ENCODE measurements at regions not wholly inside any gene's neighbourhood (a gene's known extent, or its start where the extent isn't known, plus 50 kb on each side); places are given as distances from the start of the nearest gene placed in this dataset.

- TF ChIP-seq, protein P1, sequence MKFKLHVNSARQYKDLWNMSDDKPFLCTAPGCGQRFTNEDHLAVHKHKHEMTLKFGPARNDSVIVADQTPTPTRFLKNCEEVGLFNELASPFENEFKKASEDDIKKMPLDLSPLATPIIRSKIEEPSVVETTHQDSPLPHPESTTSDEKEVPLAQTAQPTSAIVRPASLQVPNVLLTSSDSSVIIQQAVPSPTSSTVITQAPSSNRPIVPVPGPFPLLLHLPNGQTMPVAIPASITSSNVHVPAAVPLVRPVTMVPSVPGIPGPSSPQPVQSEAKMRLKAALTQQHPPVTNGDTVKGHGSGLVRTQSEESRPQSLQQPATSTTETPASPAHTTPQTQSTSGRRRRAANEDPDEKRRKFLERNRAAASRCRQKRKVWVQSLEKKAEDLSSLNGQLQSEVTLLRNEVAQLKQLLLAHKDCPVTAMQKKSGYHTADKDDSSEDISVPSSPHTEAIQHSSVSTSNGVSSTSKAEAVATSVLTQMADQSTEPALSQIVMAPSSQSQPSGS (CRISPR knock-in tag; IDR thresholded peaks at IDR 0.05) = no peak
- TF ChIP-seq HOXA3 (CRISPR knock-in tag; IDR thresholded peaks at IDR 0.05) (peak; percentile 19; the same call in 1 of the 2 replicates), ZNF644 (CRISPR knock-in tag; IDR thresholded peaks at IDR 0.05; ENCODE audit: low read depth) (0 out of 2 replicates have a peak, but pooled peaks have one; percentile 15), ZFX (CRISPR knock-in tag; IDR thresholded peaks at IDR 0.05; ENCODE audit: low read depth) (no peak), ZNF570 (CRISPR knock-in tag; IDR thresholded peaks at IDR 0.05; ENCODE audit: borderline replicate concordance) (no peak), ZFP91 (CRISPR knock-in tag; IDR thresholded peaks at IDR 0.05; ENCODE audit: borderline replicate concordance) (peak; percentile 26; the same call in 1 of the 2 replicates), PHF5A (CRISPR knock-in tag; IDR thresholded peaks at IDR 0.05; ENCODE audit: low read depth, unreplicated experiment) (no peak)
Measured at GRCh38 chr21:15289896-15290841, 225.4 kb upstream of the NRIP1 start (continued).
